NK-92 treated with Interleukin-12 subunit alpha and Interleukin-12 subunit beta, amount 100 ng/mL, for 24 hours (cell line): ENCODE measurements at regions not wholly inside any gene's neighbourhood (a gene's known extent, or its start where the extent isn't known, plus 50 kb on each side); places are given as distances from the start of the nearest gene placed in this dataset.

ENCODE experiments used
- DNase-seq: peaks from one replicate; lab custom pipeline; 2025; lab: John Stamatoyannopoulos, UW

DNA sequence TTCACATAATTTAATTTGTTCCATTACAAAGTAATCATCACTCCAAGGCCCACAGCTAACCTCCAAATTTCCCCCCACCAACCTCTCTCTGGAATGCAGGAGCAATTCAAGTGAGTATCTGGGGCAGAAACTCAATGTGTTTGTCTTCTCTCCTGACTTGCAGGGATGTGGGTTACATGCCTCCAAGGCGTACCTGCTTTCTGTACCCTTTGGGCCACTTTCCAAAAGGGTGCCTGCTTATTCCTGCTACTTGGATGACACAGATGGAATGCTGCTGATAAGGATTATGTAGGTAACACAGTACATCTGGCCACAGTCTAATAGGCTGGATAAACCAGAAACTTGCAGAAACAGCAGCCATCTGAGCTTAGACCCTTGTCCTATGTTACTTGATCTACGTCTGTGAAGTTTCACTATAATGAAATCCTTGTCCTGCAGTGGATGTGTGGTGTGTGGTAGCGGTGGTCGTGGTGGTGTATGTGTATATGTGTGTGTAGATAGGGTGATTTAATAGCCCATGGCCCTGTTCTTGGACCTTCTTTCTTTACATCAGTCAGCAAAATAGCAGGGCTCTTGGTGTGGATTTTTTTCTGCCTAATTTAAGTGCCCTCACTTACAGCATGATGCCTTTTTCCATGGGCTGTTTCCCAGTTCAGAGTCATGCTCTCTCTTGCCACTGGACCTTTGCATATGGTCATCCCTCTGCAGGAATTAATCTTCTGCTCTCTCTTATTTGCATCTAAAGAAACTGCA lies 175.9 kb downstream of the ZDHHC21 start:
- no peak for DNase-seq

DNA sequence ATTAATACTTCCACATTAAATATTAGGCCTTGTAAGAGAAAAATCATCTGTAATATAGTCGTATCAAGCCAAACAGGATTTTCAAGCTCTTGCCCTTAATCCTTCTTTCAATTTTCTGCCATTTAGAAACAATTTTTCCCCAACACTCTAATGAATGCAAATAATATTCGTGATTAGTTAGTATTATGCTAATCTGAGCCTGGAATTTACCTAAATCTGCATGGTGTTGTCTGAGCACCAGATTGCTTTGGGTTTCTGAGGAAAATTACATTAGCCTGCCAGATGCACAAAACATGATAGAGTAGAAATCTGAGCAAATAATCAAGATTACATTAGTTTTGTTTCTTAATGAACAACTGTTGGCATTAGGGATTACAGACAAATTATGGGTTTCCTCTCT lies 176.6 kb downstream of the ZDHHC21 start:
- DNase-seq, result no peak

DNA sequence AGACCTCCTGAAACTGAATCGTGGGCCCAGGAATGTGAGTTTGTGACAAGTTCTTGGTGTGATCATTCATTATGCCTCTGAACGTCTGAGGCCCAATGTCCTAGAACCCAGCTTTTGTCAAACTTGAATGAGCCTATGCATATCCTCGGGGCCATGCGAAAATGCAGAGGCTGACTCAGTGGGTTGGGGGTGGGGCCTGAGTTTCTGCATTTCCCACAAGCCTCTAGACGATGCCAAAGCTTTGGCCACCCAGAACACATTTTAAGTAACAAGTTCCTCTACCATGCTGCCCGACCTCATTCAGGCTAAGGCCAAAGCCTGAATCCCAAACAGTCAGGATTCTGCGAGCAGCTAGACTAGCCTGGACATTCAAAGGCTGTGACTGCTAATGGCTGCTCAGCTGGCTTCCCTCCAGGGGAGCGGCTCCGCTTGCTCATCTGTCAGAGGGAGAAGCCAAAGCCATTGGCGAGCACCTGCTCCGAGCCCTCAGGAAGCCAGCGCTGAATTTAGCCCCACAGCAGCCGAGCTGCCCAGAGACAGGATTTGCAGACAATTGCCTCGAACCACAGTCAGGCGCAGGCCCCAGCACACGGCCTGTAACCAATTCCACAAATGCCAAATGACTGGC lies 177.5 kb downstream of the ZDHHC21 start:
- no peak for DNase-seq

DNA sequence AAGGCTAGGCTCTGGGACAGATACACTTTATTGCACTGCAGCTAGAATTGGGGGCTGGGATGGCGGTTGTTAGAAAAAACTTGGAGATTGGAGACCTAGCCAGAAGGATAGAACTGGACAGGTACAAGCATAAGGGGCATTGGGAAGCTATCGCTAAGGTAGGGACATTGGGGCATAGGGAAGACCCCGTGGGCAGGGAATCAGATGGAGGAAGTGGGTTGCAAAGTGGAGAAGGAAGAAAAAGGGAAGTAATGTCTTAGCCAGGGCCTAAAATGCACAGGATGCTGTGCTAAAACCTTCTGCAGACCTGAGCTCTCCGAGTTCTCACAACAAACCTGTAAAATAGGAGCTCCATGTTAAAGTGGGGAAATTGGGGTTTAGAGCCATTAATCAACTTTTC lies 178.2 kb downstream of the ZDHHC21 start:
- no peak for DNase-seq

DNA sequence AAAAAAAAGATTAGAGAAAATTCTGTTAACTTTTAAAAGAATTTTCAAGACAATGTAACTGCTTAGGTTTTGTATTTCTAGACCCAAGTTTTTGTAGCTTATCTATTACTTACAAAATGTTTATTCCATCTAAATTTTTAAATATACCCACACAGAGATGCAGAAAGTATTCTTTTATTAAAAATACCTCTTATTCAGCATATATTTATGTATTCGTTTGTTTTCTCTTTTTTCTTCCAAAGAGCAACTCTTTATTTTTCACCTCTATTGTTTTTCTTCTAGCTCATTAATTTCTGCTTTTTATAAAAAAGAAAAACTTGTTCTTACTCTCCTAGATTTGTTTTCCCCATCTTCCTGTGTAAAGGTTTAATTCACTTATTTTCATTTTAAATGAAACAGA lies 180.3 kb downstream of the ZDHHC21 start:
- no peak for DNase-seq

DNA sequence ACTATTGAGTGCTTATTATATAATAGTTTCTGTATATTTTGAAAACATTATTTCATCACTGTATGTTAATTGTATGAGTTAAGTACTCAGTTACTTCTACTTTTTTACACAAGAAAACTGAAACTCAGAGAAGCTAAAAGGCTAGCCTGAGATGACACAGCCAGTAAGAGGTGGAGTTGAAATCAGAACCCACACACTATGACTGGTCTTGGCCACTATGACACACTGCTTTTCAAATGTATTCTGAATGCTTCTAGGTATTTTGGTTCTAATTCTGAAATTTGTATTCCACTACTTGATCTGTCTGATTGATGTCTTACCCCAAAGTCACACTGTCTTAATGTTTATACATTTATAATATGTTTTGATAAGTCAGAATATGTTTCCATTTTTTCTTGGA lies 181.8 kb downstream of the ZDHHC21 start:
- no peak for DNase-seq

DNA sequence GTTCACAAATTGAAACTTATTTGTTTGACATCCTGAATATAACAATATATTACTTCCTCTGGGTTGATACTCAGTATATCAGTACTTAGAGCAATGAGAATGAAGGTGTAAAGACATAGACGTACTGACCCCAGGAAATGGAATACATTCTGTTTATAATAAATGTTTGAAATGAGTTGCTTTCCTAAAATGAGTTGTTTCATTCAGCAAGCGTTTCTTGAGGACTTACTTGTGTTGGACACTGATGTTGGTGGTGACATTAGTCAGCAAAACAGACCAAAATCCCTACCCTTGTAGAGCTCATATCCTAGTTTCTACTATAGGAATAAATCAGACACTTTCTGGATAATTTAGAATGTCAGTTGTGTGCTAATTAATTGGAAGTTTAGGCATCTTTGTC lies 184.3 kb downstream of the ZDHHC21 start:
- no peak for DNase-seq

DNA sequence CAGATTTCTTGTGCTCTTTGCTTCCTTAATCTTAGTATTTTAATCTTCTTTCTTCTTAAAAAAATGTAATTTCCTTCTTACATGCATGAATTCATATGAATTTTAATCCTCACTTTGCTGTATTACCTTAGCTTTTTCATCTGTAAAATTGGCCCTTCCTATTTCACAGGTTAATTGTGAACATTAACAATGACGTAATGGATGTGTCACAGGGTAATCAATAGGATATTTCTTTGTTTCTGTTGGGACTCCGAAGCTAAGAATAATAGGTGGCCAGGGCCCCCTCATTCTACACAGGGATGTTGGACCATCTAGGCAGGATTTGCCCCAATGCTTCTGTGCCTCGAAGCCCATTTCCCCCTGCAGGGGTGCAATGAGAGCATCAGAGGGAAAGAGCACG lies 187.4 kb upstream of the NFIB start:
- DNase-seq, result no peak

DNA sequence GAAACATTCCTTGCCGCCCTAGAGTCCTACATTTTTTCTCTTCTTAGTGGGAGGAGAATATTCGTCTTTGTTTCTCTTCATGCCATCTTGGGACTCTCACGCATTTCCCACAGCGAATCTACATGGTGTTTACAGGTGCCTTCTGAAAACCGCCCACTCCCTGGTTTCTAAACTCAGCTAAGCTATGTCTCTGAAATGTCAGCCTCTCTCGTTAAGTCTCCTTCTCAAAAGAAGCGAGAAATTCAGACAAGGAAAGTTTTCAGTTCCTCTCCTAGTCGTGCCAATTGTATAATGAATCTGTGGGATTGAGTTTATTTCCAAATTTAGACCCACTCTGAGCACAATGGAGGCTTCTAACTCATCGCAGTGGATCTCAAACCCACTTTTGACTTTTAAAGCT lies 186.8 kb upstream of the NFIB start:
- DNase-seq, result no peak

DNA sequence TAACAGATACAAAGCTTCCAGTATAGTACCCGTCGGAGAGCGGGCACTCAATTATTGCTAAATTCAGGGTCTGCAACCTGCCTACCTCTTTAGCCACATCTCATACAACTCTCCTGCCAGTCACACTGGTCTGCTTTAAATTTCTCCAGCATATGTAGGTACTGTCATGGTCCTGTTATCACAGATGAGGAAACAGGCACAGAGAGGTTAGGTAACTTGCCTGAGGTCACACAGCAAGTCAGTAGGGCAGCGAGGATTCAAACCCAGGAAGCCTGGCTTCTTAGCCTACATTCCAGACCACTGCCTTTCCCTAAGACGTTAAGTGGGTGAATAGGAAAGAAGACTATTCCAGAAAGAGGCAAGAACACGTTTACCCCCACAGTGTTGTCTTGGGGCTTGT lies 186.0 kb upstream of the NFIB start:
- DNase-seq, result no peak

DNA sequence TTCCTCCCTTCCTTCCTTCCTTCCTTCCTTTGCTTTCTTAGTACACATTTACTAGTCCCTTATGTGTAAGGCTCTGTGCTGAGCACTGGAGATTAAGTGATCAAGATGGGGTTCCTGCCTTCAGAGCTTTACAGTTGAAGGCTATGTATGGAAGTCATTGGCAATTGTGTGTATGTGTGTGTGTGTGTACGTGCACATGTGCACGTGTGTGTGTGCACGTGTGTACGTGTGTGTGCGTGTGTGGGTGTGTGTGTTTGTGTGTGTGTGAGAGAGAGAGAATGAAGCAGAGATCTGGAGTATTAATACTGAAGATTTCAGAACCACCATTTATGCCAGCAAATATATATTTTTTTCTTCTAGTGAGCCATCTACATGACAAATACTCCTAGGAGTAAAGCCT lies 184.9 kb upstream of the NFIB start:
- DNase-seq, result no peak

DNA sequence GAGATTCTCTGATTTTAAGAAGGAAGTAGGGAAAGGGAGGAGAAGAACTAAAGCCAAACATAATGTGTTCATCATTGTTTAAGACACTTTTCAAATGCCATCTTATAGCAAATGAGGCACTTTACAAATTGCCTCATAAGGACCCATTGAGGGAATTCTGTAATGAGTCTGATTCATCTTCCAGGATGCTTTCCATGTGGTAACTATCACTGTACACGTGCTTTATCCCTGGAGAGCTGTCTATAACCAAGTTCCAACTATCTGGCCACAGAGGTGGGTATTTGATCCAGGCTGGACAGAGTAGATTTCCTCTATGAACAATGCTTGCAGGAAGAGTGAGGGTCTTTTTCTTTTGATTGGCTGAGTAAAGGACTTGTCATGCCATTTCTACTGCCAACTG lies 183.5 kb upstream of the NFIB start:
- no peak for DNase-seq

DNA sequence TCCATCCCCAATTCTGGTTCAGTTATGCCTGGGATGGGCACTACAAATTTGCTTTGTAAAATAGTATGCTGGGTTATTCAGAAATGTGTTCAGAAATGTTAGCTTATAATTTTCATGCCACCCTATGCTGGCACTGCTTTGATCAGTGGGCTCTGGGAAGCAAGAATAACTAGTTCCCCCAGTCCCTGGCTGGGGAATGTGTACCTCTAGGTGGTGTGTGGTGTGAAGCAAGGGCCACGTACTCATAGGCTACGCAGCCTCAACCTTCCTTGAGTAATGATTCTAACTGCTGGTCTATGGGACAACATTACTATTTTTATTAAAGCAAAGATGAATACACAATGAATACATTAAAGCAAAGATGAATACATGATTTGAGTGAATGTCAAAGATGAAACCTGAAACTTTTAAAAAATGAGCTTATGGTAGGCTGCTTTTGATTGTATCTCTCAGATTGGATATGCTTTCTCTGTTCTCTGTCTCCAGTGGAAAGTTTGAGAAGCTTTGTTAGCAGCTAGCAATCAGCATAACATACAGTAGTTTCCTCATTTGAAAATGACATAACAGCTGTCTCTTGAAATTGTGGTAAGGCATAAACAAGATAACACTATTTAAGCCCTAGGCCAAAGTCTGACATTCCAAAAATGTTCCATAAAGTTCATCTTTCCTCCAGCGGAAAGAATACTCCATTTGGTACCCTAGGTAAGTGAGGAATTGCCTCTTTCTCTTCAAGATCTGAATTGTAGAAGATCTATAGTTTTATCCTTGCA lies 174.7 kb upstream of the NFIB start:
- DNase-seq, result no peak

DNA sequence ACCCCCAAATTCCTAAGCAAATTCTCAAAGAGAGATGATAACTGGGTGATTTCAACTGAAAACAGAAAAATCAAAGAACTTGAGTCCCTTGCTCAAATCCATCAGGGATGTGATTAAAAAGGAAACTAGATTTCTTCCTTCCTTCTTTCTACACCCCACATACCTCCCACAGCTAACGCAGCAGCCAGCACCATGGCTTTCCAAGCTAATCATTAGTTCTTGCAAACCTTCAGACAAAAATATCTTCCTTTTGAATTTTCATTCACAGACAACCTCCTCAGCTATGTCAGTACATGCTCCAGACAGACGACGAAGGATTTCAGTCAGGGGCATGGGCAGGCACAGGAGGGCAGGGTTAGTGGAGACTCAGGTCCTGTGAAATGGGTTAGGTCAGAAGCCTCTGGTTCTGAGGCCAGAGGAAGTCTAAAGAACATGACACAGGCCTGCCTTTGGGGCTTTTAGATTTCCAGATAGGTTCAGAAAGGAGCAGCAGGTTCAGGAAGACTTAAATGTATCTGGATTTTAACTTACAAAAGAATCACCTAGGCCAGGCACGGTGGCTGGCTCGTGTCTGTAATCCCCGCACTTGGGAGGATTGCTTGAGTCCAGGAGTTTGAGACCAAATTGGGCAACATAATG lies 173.7 kb upstream of the NFIB start:
- no peak for DNase-seq

DNA sequence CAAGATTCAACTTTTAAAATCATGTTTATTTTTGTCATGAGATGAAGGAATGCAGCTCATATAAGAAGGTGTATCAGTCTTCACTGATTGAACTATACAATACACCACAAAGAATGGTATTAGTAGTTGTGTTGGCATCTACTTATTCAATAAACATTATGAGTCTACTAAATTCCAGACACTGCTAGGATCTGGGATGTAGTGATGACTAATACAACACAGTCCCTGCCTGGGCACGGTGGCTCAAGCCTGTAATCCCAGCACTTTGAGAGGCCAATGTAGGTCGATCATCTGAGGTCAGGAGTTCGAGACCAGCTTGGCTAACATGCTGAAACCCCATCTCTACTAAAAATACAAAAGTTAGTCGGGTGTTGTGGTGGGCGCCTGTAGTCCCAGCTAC lies 171.4 kb upstream of the NFIB start:
- no peak for DNase-seq

DNA sequence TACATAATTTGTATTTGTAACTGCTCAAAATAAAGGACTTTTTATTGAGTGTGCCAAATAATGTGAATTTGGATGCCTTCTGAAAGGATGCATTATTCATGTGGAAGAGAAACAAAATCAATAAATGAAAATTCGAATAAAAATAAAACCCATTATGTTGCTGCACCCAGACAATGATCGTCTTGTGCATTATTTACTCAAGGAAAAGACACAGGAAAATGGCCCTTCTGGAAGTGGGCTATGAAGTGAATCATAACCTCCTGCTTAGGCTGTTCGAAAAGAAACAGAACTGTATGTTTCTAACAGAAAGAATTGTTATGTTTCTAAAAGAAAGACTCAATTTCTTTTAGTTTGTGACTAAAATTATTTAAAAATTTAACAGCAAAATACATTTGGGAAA lies 168.9 kb upstream of the NFIB start:
- DNase-seq, result no peak

DNA sequence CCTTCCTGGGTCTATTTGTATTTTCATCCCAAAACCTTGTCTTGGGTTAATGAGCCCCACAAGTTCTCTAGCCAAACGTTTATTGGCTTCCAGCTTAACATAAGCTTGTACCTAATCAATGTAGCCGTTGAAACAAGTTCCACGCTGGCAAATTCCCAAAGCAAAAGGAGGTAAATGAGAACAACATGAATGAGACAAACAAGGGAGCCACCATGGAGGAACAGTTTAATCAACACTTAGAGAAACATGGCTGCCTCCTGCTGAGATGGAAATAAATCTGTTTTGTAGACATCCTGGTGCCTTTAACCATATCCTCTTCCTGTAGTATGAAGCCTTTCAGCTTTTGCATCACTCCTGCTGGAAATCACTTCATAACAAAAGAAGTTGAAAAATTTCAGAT lies 166.6 kb upstream of the NFIB start:
- no peak for DNase-seq

DNA sequence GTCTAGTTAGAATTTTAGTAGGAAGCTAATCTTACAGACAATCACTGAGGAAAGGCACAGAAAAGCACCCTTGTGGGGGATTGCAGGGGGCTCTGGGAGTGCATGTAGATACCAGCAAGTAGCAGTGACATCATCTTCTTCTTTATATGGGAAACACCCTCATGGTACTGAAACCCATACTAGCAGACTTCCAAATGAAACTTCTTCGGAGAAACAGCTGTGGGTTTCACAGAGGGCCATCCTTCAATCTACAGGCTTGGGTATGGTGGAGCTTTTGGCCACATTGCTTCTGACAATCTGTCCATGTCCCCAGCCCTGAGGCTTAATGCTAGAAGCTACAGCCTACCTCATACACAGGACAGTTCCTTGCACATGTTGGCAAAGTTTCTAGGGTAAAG lies 165.2 kb upstream of the NFIB start:
- no peak for DNase-seq

DNA sequence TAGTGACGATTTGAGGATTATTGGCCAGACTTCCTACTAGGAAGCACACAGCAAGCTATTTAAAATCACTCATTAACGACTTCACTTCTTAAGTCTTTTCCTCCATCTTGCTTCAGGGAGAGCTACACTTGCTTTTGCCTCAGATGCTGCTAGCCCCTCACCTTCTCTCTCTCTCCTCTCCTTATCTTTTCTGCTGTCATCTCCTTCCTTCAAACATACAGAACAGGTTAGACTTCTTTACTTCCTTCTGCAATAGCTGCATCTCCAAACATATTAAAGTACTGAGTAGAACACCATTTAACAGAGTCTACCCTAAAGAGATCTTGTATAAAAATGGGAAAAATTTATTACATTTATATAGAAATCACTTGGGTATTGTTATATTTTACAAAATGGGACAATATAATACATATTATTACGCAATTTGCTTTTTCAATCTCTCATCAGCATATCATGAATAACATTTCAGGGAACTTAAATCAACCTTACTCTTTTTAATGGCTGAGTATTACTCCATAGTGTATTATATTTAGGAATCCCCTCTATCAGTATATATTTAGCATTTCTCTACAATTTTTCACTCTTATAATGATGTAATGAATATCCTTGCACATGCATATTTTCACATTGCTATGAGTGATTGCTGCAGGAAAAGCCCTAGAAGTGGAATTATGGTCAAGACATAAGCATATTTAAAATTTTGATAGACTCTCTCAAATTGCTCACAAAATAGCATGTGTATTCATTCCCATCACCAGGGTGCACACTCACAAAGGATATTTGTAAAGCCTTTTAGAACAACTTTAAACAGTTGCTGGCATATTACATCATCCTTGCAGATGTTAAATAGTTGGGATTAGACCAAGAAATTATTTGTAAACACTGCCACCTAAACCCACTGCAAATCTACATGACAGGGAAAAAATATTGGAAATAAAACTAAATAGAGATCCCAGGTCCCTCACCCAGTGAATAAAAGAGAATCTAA lies 164.5 kb upstream of the NFIB start:
- DNase-seq, result no peak

DNA sequence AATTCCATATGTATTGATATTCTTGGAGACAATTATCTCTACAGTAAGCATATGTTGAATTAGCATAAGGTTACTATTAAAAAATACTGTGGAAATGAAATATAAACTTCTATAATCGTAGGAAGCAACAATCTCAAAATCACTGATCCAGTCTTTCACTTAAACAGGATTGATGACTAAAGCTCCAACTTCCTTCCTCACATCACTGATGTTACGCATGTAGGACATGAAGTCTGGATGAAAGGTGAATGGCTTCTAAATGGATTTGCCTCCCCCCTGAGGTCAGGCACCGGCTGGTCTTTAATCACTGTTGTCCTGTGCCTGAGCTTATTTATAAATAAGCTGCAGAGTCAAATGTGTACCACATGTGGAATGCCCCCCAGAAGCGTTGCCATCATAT lies 157.1 kb upstream of the NFIB start:
- DNase-seq, result no peak

DNA sequence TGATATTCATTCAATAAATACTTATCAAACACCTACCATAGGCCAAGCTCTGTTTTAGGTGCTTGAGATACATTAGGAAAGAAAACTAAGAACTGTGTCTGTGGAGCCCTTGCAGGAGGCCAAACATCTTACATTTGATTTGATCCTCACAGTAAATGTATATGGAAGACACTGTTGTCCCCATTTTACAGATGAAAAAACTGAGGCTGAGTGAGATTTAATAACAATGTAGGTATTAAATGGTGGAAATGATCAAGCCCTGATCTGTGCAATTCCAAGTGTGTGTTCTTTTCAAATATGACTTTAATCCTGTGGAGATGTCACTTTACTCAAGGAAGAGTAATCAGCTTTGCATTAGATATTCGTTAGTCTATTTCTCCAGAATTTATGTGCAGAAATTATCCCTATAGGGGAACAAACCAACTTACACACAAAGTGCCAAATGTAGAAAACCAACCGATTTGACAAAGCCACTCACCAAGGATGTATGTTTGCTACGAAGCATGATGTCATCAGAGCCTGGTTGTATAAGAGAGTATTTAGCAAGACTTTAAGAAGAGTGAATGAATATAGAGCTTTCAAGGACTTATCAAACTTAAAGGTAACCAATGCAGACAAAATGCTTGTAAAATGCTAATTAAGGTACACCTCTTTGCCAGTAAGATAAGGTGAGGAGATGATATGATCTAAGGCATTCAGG lies 153.9 kb upstream of the NFIB start:
- no peak for DNase-seq
